ENCODE measurements at regions not wholly inside any gene's neighbourhood (a gene's known extent, or its start where the extent isn't known, plus 50 kb on each side); places are given as distances from the start of the nearest gene placed in this dataset.

DNA sequence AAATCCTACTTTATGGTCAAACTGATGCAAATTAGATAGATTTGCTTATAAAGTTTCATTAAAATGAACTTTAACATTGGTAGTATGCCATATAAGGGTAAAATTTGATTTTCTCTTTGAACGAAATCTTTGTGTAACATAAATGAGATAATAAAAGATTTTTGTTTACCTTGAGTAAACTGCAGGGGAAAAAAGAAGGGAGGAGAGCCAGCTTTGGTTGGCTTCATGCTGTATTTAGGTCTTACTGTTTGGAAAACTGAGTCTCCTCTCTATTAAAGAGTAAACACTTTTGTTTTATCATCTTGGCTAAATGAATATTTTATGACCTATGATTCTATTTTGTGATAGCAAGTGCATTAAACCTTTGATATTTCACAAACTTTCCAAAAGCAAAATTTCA lies 267.6 kb downstream of the IPO8 start:
- DNase-seq, result no peak

DNA sequence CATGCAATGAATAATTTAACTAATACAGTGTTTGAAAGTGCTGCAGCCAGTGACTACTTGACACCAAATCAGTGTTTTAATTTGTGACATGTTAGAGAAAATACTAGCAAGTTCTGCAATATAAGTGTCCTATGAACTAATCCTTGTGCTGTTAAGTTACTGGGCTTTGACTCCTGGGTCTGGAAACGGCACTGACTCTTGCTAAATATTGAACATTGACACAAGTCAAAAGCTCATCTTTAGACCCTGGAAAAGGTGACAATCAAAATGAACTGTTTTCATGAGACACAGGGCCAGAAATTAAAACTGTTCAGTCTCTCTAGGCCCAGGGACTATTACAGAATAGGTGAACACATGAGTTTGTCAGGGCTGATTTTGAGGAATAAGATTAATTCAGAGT lies 268.1 kb downstream of the IPO8 start:
- DNase-seq, result no peak

DNA sequence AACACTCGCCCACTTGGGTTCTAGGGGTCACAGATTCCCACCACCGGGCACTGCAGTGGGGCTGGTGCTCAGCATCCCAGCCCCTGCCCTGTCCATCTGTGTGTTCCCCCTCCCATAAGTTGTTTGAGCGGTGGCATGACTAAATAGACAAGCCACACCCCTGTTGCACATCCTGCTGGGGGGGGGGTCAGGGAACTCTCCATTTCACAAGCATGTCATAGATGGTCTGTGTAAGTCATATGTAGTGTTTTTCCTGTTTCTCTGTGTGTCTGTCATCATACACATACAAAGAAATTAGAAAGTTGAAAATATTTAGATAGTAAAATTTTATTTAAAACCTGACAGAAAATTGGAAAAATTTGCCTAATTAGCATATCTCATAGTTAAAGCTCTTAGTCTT lies 270.2 kb downstream of the IPO8 start:
- DNase-seq, result no peak

DNA sequence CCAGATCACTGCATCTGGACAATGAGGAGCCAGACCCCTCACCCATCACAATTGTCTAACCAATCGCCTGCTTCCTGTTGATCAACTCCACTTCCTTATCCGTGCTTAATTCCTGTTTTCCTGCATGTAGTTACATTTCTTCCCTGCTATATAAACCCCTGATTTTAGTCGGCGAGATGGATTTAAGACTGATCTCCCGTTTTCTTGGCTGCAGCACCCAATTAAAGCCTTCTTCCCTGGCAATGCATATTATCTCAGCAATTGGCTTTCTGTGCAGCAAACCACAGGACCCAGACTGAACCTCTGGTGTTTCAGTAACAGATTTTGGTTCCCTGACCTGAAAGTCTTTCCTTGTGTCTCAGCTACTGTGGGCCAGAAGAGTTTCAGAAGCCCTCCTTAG lies 272.3 kb downstream of the IPO8 start:
- no peak for DNase-seq

DNA sequence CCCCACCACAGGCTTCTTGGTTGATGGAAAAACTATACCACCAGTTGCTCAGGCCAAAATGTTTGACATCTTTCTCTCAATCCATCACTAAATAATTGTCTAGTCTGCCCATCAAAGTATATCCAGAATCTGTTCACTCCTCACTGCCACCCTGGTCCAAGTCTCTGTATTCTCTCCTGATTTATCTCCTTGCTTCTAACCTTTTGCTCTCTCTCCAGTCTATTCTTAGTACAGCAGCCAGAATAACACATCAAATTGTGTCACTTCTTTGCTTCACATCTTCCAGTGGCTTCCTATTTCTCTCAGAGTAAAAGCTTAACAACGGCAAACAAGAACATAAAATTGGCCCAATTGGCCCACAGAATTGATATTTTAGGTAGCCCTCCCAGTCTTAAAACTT lies 272.8 kb downstream of the IPO8 start:
- DNase-seq, result no peak

DNA sequence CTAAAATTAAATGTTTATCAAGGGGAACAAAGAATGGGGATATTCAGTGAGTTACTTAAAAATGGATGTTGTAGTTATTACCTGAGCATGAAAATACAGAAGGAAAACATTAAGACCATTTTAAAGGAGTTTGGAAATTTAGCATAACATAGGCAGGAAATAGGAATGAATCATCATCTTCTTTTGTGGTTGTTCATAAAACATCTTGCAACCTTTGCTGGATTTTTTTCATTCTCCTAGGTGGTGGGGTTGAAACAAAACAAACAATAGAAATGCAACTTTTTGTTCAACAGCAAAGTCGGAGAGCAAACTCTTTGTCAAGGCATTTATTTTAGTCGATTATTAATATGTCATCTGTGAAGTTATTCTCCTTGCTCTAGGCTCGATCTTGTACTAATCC lies 275.1 kb downstream of the IPO8 start:
- DNase-seq, result no peak

DNA sequence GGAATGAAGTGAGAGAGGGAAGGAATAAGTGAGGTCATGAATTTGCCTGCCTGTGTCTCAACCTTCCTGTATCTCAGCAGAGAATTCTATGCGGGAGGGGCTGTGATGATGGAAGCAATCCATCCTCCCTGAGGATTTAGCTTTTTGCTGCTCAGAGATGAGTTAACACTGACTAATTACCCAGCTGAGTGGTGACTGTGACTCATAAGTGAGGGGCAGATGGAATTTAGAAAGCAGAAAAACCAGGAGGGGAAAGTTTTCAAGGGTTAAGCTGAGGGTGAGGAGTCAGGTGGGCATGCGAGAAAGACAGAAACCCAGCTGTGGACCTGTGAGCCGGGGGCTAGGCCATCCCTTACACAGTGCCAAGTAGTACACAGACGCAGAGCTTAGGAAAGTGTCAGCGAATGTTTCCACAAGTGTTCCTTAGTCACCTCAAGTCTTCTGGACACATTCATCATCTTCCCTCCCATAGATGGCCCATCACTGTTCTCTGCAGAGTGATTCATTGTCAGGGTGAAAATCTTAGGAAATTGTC lies 277.9 kb downstream of the IPO8 start:
- no peak for DNase-seq

DNA sequence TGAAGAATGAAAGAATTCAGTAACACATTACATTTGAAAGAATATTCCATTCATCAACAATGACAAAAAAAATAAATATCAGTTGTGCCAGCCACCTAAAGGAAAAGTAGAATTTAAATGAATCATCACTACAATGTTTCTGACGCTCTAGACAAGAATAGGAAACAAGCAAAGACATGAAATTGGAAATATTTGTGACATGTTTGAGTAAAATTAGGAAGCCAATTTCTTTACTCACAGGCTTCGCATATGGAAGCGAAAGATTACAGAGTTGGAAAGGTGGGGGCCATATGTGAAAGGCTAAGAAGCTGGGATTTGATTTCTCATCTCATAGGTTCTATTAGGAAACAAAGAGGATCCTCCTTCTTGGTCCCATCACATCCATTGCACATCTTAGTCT lies 279.0 kb downstream of the IPO8 start:
- no peak for DNase-seq

DNA sequence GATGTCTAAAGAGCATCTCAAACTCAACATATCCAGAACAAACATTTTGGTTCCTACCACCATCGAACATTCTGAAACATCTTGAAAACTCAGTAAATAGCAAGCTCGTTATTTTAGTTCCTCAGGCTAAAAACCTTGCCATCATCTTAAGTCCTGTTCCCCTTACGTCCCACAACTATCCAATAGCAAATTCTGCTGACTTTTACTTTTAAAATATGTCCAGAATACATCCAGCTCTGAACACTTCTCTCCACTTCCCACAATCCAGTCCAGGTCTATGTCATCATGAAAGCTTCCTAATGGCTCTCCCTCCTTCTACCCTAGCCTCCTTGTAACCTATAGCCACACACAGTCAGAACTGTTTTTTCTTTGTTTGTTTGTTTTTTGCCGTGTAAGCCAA lies 279.9 kb downstream of the IPO8 start:
- no peak for DNase-seq

DNA sequence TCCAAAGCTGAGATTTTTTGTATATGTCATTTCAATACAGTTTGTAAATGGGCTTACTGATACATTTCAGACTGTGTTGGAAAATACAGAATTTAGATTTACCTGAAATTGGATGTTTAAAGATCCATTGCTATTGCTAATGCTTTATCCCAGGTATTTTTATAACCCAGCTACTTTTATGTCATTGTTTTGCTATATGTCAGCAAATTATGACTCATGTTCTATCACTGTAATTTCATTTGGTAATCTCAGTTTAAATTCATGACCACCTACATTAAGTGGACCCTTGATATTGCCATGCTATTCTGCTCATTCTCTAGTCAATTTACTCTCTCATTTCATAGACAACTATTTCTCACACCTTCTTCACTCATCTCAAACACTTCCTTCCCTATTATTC lies 281.2 kb downstream of the IPO8 start:
- DNase-seq, result no peak

DNA sequence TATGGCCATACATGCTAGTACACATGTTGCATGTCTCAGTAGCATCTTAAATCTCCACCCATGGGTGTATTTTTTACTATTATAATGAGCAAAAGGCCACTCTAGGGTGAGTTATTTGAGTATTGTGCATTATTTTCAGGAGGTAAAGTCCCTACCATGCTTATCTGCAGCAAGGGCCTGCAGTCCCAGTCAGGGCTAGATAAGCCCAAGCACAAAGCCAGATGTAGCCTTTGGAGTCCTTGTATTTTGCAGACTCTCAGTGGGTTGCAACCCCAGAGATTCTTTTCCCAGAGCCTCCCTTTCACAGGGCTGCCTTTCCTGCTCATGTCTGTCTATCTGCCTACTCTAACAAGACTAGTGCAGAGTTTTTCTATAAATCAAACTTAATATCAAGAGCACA lies 295.3 kb downstream of the IPO8 start:
- no peak for DNase-seq

DNA sequence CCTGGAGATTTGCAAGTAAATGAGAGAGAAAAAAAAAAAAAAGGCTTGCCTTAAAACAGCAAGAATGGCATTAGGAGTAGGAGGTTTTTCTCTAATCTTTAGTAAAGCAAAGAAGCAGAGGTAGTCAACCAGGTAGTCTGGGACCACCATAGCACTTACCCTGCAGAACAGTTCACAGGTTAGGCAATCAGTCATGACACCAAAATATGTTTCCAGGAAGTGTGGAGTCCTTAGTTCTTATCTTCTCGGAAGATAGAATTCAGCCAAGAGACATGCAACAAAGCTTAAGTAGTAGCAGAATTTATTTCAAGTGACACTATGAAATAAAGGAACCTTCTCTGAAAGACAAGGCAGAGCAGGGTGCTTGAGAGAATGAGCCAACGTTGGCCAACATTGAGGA lies 295.8 kb downstream of the IPO8 start:
- DNase-seq, result no peak

DNA sequence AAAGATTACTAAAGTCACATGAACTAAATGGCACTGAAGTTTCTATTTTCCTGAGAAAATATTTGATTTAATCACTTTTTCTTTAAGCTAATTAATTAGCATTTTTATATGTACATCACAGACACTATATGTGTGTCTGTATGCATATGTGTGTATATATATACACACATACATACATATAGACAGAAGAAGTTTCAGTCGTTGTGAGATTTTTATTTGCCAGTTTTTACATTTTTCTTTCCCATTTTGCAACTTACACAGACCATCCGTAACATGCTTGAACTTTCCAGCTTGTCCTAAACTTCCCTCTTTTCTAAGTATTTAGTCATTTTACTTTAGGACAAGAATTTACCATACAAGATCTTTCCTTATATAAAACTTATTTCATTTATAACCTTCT lies 299.1 kb downstream of the IPO8 start:
- no peak for DNase-seq

DNA sequence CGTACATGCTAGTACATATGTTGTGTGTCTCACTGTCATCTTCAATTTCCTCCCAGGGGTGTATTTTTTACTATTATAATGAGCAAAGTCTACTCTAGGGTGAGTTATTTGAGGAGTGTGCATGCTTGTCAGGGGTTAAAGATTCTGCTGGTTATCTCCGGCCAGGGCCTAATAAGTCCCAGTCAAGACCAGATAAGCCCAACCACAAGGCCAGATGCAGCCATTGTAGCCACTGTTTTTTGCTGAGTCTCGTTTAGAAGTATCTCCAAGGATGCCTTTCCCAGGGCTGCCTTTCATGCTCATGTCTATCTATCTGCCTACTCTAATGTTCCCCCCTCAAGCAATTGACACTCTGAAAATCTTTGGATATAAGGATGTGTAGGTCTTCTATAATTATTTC lies 300.5 kb downstream of the IPO8 start:
- DNase-seq, result no peak

DNA sequence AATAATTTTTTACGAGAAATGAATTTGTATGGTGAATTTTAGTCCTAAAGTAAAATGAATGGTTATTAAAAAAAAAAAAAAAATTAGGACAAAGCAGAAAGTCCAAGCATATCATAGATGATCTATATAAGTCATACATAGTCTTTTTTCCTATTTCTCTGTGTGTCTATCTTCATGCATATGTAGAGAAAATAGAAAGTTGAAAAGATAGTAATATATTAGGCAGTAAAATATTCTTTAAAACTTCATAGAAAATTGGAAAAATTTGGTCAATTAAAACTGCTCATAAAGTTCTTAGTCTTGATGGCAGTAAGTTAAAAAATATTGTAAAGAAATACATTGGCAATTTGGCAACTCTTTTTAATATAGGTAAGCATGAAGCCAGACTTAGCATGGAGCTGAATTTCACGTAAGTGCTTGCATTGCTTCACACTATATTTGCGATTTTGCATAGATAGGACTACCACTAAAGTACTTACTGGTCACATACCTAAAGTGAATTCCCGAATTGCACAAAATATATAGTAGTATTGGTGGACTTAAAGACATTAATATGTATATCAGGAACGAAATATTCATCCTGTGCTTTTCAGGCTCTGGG lies 303.8 kb downstream of the IPO8 start:
- no peak for DNase-seq

DNA sequence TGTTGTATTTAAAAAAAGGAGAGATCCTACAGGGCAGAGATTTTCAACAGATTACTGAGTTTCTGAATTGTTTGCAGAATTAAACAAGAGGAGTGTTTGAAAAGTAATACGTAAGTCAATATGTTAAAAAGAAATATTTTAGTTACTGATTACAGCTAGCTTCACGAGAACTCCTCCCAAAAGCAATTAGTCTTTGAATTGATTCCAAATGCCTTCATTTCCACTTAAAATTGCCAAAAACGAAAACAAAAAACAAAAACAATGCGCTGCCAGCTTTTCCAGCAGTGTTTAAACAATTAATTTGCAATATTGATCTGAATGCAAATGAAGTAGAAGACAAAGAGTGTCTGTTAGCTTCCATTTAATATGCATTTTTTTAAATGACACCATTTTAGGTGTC lies 310.0 kb downstream of the IPO8 start:
- no peak for DNase-seq

DNA sequence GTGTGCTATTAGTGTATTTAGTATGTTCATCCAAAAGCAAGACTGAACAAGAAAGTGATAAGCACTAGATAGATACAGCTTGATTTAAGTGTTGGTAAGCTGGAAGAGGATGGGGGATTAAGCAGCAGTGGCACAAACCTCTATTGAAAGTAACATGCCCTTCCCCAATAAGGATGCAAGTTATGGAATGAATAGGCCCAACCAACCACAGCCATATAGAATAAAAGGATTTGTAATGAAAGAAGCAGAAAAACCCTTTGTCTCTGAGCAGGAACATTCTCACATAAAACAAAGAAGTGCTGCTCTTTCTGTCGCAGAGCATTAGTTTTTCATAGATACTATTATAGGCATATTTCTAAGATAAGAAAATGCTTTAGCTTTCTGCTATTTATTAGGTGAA lies 310.7 kb downstream of the IPO8 start:
- DNase-seq, result no peak

DNA sequence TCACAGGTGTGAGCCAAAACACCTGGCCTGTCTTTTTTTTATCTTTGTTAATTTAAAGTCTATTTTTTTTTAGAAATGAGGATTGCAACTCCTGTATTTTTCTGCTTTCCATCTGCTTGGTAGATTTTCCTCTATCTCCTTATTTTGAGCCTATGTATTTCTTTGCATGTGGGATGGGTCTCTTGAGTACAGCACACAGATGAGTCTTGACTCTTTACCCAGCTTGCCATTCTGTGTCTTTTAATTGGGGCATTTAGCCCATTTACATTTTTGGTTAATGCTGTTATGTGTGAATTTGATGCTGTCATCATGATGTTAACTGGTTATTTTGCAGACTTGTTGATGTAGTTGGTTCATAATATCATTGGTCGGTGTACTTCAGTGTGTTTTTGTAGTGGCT lies 317.4 kb downstream of the IPO8 start:
- no peak for DNase-seq

DNA sequence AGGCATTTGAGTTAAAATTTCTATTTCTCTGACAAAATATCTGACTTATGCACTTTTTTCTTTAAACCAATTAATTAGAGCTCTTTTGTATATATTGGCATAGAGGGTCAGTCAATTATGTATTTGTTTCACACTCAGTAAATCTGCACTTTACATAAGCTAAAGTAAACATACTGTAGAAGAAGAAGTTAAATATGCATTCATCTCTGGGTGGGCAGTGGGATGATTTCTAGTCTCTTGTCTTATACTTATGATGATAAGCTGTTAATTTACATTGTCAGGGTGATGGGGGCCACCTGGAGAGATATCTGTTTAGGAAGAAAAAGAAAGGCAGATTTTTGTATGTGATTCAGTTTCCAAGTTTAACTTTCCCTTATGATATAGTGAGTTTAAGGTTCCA lies 330.8 kb downstream of the IPO8 start:
- no peak for DNase-seq

DNA sequence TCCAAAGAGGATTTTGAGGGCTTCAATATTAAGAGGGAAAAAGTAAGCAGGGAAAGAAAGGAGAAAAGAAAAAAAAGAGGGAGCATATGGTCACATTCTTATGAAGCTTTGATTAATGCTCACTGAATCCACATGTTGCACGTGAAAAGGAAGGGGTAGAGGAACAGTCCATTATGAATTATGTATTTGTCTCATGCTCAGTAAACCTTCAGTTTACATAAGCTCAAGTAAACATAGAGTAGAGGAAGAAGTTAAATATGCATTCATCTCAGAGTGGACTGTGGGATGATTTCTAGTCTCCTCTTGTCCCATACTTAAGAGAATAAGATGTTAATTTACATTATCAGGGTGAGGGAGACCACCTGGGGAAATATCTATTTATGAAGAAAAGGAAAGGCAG lies 334.5 kb downstream of the IPO8 start:
- DNase-seq, result no peak

DNA sequence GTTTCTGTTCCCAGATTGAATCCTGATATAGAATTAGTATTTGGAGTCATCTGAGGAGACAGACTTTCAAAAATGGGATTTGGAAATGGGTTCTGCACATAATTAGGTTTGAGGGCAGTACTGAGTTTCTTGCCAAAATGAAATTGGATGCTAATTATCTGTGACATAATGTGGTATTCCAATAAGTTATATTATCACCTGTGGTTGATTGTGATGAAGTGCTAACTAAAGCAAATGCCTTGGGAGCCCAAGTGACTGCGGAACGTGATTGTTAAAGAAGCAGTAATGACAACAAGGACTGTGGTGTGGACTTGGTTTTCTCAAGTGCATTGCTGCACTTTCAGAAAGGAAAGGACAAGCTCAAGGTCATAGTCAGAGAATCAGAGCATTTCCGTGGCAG lies 337.0 kb downstream of the IPO8 start:
- no peak for DNase-seq

DNA sequence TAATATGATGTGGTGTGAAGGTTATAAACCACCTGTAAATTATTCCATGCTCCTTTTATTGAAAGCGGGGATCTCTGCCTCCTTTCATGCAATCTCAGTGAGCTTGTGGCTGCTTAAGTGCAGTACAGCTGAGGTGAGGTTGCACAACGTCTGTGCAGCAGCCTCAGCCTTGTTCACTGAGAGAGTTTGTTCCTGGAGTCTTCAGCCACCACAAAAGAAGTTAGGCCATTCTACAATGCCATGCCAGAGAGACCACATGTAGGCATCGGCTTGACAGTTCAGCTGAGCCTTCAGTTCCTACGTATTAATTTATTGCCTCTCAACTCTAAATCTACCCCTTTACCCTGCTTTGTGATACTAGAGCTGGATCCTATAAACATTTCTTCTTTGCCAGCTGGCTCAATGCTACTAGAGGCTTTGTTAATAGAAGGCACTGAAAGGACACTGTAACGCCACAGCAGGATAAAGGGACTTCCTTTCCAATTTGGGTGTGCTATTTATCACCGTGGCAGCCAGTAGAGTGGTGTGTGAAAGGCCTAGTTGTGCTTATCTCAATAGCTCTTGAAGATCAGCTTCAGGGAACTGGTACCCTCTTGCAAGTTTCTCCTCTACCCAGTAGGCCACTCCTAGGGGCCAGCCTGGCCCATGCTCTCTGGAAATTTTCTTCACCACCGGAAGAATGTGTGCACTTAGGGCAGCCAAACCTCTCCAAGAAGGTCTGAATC lies 337.7 kb downstream of the IPO8 start:
- peak; percentile 84 for DNase-seq

DNA sequence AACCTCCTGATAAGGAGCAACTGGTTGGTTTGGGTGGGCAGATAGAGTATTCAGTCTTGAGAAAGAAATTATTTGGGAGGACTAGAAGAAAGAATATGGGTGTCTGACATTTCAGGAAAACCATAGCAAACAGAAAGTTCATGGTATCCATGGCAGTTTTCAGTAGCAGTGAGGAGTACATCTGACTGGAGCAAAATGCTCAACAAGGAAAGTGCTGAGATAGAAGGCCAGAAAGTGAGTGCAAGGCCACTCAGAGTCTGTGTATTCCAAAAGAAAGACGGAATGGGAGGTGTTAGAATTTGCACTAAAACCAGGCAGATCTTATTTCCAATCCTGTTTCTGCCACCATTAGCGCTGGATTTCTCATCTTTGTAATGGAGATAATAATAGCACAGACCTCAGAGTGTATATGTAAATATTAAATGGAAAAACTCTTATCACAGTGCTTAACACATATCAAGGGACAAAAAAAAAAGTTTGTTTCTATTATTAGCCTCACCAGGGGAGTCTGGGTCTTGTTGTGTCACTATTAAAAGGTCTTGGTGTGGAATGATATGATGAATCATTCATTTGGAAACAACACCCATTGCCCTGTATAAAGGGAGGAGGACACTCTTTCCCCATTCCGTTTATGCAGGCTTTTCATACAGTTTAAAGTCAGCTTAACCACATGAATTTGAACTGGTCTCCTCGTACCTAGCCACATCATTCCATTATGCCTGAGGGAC lies 349.8 kb downstream of the IPO8 start:
- no peak for DNase-seq

DNA sequence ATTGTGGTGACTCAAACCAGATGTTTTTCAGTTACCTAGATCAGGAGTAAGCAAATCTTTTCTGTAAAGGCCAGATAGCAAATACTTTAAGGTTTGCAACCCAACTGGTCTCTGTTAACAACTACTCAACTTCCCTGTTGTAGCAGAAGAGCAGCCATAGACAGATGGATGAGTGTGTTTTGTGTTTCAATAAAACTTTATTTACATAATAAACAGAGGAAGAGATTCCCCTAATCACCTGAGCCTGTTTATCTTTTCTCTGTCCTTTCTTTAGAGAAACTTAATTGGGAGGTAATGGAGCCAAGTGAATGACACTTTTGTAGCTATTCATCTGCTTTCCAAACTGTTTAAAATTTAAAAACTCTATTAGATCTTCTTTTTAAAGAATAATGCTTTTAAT lies 365.1 kb downstream of the IPO8 start:
- no peak for DNase-seq
